ENCODE measurements at regions not wholly inside any gene's neighbourhood (a gene's known extent, or its start where the extent isn't known, plus 50 kb on each side); places are given as distances from the start of the nearest gene placed in this dataset.

GRCh38 chr3:73939985-73940384 lies 315.2 kb upstream of the PDZRN3 start:
- TF ChIP-seq CTCF (IDR thresholded peaks at IDR 0.05), result no peak
- TF ChIP-seq EZH2 (IDR thresholded peaks at IDR 0.05), result no peak
- no peak for TF ChIP-seq EZH2phosphoT487 (IDR thresholded peaks at IDR 0.05)

Measured in neural progenitor cell (in vitro differentiated cells).